SW 1271 (cell line): ENCODE measurements at regions not wholly inside any gene's neighbourhood (a gene's known extent, or its start where the extent isn't known, plus 50 kb on each side); places are given as distances from the start of the nearest gene placed in this dataset.

ENCODE experiments used
- DNase-seq, 2 experiments: peaks; one replicate each; lab custom pipeline; 2025; lab: John Stamatoyannopoulos, UW

DNA sequence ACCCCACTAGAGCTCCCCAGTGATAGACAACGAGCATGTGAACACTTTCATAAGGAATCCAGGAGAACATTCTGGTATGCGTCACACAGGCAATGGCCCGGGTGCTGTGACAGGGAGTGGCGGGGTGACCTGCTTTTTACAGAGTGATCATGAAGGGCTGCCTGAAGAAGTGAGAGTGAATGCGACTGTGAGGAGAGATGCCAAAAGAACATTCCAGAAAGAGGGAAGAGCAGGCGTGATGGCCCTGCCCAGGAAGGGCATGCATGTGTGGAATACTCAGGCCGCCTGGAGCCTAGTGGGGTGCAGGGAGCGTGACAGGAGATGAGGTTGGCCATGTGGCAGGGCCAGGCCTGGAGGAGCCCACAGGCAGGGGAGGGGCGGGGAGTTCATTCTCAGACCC lies 53.8 kb downstream of the FZD10 start:
- DNase-seq, result no peak

DNA sequence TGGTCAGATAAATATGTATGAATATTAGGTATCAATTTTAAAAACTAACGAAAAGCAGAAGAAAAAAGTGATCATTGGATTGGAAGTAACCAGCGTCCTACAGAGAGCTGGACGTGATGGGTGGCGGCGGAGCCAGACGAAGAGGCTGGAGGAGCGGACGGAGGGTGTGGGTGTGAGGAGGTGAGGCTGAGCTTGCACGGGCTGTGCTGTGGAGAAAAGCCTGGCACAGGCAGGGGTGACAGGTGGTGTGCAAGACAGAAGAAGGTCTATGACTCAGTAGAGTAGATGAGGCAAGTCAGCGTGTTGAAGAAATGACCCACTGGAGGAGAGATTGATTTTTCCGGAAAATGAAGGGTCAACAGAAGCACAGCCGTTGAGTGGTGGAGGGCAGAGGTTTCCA lies 56.4 kb downstream of the FZD10 start:
- no peak for DNase-seq

DNA sequence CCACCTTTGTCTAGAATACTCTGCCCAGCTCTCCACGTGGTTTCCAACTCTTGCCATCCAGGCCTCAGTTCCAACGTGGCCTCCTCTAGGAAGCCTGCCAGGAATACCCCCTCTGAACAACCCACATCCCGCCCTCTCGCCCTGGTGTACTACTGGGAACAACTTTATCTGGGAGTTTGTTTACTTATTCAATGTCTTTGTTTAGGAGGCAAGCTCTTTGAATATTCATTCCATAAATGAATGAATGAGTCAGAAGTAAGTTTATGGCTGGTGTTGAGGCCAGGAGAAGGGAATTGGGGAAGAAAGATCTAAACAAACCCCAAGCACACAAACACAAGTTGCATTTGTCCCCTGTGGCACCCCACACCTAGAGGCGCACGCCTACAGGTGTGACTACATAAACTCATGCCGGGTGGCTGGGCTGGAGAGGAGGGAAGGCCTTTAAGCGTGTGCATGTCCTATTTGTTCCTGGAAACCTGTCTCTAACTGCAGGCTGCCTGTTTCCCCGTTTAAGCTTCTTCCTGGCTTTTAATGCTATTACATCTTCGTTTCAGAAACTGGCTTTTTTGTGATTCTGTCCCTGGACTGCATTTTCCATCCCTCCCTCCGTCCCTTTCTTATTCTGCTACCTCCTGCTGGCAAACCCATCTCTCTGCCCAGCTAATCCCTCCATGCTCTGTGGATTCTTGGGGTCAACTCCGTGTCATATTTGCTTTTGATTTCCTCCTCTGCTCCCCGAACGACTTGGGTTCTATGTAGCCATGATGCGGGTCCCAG lies 57.9 kb downstream of the FZD10 start:
- DNase-seq, result no peak

DNA sequence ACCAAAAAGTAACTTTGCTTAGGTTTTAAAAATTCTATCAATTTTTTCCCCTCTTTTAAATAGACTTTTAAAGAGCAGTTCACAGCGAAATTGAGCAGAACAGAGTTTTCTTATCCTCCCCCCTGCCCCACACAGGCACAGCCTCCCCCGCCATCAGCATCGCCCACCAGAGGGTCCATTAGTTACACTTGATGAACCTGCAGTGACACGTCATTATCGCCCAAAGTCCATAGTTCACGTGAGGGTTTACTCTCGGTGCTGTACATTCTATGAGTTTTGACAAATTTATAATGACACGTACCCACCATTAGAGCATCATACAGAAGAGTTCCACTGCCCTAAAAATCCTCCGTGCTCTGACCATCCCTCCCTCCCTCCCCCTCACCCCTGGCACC lies 58.4 kb downstream of the FZD10 start:
- no peak for DNase-seq

DNA sequence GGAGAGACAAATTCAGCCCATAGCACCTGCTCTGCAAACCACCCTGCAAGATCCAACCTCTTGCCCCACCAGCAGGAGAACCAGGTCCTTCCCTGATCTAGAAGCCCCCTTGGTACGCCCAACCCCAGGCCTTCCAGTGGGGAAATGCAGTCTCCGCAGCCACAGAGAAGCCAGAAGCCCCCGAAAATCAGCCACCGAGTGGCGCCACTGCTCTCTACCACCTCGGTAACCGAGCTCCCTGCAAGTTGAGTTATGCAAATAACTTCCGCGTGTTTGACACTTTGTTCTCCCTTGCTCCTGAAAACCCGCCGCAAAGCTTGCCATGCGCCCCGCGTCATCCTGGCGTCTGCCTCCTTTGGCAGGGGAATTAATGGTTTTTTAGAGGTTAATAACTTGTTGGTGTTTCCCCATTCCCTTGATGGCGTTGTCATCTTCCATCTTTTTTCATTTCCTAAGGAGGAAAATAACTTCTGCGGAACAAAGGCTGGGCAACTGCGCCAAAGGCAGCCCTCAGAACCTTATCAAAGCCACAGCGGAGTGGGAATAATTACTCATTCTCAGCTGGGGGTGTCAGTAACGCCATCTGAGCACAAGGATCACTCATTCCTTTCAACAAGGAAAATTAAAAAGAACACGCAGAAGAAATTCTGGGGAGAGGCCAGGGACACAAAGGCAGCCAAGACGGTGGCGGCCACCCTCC lies 60.4 kb downstream of the FZD10 start:
- no peak for DNase-seq

DNA sequence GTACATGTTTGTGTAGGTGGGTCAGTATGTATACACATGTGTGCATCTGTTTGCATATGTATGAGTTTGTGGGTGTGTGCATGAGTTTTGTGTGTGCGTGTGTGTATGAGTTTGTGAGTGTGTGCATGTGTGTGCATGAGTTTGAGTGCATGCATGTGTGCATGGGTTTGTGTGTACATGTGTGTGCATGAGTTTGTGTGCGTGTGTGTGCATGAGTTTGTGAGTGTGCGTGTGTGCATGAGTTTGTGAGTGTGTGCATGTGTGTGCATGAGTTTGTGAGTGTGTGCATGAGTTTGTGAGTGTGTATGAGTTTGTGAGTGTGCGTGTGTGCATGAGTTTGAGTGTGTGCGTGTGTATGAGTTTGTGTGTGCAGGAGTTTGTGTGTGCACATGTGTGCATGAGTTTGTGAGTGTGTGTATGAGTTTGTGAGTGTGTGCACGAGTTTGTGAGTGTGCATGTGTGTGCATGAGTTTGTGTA lies 61.5 kb downstream of the FZD10 start:
- DNase-seq, result no peak

DNA sequence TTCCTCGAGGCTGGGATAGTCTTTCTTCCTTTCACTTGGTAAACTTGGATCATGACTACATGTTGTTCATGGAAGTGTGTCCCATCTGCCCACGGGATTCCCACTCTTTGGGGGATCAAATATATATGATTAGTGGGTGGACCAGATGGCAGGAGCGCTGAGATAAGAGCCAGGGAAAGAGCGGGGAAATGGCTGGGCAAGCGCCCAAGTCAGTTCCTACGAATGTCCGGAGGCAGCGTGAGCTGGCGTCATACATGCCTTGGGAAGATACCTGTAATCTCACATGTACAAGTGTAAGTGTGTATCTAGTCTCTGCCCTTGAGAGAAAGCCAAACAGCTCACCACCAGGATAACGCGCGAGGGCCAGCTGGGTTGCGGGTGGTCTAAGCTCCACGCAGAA lies 62.3 kb downstream of the FZD10 start:
- DNase-seq, result no peak

DNA sequence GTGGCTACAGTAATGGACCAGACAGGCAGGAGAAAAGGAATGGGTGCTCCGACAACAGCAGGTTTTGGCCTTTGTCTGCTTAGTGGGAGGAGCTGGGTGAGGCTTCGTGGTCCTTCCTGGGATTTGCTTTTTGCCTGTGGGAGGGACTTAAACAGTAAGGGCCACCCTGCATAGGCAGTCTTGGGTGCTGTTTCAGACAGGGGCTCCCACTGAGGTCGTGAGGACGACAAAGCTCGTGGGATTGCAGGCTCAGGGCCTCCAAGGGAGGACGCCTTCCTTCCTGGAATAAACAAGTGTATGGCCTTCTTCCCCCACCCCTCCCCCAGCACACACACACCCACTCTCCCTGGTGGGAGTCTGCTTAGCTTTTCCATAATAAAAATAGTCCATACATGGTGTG lies 63.1 kb downstream of the FZD10 start:
- no peak for DNase-seq

DNA sequence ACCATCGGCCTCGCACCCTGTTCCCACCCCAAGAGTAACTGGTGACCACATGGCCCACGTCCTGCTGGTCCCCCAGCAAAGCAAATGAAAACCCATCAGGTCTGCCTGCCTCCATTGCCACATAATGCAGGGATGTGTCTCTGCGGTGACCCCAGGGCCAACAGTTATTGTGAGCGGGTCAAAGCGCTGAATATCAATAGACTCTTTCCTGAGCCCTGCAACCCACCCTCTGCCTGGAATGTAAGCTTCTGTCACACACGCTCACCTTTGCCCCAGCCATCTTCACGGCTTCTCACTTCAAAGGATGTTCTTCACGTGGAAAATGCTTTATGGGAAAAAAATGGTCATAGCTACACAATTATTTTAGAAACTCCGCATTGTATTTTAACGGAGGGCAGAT lies 63.9 kb downstream of the FZD10 start:
- no peak for DNase-seq

DNA sequence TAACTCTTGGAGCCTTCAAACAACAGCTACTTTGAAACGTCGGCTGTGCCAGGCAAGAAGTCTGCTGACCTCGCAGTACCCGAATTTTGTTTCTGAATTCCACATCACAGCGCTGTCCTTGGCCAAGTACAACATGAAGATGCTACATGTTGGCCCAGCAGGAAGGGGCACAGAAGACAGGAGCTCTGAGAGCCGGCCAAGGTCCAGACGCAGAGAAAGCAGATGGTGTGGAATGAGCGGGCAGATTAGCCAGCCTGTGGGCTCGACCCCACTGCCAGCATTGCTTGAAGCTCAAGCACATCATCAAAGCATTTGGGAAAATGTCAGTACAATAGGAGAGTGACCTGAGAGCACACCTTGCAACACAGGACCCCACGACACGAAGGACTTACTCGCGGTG lies 64.5 kb downstream of the FZD10 start:
- DNase-seq, result no peak

DNA sequence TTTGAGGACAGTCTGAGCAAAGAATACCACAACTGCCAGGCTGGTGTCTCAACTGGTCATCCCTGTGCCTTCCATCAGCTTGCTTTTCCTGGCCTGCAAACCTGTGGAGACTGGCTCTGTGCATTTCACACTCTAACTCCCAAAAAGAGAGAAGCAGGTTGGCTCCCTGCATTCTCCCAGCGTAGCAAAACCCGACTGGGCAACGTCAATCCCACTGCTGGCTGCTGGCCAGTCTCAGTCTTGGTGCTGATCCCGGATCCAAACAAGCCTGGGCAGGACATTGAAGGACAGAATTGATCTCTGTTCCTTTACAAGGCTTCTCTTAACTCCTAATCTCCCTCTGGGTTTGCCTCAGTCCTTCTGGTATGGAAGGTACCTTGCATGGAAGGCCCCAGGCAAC lies 65.4 kb downstream of the FZD10 start:
- DNase-seq, result no peak

DNA sequence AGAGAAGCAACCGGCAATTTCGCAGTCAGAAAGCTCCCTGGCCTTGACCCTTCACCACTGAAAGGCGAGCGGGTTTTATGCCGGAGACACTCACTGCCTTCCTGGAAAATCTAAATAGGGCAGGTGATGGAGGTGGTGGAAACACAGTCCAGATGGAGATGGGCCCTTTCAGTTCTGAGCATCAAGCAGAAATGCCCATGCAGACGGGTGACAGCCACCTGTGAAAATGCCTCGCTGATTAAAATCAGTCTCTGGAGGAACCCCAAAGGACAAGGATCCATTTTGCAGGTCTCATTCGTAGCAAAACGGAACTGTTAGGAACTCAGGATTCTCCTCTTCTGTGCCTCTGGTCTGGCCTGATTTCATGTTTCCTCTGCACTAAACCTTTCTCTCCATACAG lies 74.2 kb downstream of the FZD10 start:
- DNase-seq, result no peak

DNA sequence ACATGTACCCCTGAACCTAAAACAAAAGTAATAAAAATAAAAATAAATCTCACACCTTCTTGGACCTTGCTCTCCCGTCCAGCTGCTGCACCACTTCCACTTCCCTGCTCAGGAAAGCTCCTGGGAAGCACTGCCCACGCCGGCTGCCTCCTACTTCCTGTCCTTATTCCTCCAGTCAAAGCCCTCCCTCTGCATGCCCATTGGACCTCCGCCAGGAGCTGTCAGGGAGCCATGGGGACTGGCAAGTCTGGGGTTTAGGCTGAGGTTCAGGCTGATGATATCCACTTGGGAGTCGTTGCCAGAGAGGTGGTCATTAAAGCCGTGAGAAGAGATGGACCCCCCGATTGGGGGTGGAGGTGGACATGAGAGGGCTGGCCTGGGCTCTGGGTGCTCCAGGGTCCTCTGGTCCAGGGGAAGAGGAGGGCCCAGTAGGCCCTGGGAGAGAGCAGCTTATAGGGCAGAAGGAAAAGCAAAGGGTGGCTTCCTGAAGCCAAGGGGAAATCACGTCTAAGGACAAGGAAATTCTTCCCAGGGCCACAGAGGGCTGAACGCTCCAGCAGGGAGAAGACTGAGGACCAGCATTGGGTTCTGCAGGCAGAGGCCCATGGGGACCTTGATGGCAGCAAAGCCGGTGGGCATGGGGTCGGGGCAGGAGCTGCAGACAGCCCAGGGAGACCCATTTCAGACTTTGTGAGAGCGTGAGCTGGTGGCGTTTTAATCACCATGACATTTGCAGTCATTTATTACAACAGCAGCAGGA lies 78.7 kb downstream of the FZD10 start:
- no peak for DNase-seq

DNA sequence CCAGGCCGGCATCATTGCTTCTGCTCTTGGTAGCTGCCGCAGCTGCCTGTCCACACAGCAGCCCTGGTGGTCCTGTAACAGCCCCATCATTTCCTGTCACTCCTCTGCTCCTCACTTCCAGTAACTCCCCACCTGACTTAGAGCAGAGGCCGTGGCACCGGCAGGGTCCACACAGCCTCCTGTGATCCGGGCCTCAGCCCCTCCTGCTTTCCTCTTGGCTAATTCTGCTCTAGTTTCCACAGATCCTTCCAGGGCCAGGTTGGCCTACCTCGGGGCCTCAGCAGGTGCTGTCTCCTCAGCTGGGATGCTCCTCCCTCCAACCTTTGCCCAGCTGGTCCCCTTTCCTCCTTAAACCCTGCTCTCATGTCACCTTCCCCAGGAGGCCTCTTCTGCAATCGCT lies 80.2 kb downstream of the FZD10 start:
- no peak for DNase-seq

DNA sequence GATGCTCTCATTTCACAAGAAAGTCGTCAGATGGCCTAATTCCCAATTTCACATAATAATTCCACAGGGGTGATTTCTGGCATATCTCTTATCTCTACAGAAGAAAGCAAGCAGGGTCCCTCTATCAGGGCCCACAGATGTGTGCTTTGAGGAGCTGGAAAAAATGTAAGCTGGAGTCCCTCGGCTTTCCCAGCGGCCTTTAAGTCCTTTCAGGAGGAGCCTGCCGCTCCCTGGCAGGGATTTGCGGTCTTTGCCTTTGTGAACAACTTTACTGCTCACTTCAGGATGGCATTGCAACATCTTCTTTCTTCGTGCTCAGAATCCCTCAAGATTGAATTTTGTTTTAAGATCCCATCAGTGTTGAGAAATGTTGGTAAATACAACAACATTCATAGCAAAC lies 83.0 kb downstream of the FZD10 start:
- DNase-seq, result no peak

DNA sequence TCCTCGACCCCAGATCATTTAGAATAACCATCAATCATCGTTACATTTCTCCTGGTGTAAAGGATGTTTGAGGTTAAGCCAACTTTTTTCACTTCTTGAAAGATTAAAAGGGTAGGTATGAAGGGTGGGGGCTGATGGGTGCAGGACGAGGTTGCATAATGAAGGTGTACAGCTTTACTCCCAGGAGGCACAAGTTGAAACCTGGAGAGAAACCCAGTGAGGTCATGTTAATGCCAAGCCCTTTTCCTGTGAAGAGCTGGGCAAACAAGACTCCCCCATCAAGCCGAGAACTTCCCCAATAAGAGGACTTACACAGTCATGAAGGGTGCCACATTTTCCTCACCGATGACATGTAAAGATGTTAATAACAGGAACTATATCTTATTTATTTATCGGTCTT lies 84.3 kb downstream of the FZD10 start:
- no peak for DNase-seq

DNA sequence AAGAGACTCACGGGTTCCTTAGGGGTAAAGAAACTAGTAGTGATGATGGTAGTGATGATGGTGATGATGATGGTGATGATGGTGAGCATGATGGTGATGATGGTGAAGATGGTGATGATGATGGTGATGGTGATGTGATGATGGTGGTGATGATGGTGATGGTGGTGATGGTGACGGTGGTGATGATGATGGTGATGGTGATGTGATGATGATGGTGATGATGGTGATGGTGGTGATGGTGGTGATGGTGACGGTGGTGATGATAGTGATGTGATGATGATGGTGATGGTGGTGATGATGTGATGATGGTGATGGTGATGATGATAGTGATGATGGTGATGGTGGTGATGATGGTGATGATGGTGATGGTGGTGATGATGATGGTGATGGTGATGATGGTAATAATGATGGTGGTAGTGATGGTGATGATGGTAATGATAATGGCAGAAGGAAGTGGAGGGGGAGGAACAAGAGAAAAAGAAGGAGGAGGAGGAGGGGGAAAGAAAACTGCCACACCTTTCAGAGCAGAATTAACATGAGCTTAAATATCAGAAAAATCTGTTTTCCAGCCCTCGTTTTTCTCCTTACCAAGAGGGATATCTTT lies 85.5 kb downstream of the FZD10 start:
- DNase-seq, result no peak

DNA sequence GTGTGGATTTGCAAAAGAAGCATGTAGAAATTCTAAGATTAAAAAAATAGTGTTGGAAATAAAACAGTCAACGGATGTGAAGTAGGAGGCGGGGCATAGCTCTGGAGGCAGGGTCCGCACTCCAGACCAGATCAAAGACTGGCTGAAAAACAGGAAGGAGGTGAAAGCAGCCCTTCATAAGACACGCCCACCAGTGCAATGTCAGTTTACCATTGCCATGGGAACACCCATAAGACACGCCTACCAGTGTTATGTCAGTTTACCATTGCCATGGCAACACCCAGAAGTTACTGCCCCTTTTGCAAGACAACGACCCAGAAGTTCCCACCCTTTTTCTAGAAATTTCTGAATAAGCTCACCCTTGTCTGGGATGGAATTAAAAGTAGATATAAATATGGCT lies 87.1 kb downstream of the FZD10 start:
- peak in 1 of 2 experiments; percentile 10 for DNase-seq

DNA sequence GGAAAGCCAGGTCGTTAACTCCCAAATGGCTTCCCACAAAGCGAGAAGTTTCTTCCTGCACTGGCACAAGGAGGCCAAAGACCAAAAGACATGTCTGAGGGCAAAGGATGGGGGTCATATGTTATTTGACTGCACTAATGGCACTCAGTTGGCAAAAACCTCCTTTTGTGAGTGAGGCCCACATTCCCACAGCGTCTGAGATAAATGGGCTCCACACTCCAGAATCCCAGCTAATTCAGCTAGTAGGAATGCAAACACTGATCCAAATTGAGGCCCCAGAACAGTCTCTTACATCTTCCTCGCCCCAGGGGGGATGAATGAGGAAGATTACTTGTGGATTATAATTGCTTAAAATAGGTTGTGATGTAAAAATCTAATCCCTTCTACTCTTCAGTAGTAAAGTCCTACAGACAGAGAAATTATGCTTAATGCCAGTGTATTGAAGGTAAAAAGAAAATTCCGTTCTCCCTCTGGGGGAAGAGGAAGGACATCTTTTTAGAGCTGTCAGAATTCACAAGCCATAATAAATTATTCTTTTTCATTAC lies 86.4 kb upstream of the PIWIL1 start:
- DNase-seq, result no peak

DNA sequence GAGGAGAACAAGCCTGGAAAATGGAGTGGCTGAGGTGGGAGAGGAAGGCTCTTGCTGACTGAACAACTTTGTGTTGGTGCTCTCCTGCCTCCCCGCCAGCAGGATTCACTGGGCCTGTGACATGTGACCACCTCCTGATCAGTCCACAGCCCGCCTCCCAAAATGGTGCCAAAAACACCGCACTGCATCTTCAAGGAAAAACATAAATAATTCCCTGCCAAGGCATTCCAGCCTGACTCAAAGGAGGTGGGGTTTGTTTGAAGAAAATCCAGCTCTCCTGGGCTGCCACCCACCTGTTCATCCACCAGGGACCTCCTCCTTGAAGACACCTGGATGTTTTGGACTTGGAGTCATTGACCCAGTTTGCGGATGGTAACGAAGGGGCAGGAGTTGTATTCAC lies 83.8 kb upstream of the PIWIL1 start:
- no peak for DNase-seq

DNA sequence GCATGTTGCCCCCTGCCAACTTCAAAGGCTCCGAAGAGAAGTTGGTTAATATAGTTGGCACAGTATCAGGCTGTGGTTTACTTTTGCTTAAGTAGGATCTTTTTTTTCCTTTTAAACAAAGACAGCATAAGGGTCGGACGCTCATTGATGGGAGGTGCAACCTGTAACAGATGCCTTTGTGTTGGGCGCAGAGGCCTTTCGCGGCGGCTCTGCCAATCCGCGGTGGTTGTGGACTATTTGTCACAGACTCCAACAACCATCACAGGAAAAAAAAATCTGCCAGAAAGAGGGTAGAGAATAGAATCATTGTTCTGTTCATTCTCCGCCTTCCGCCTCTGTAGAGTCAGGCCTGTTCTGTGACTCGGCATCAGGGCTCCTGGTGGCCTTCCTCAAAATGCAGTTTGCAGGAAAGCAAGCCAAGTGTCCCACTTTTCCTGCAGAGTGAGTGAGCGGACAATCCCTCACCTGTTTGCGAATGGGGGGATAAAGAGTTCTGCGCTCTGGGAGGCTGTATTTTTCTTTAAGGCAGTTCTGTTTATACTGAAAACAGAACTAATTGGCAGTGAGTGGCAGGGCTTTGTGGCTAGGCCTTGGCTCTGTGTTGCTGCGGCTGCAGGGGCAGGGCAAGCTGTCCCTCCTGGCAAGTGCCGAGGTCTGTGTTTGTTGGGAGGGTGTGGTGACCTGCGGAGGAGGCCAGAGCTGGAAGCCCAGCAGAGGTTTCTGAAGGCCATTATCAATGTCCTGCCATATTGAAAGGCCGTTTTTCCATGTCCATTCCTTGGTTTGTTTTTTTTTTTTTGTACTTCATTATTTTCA lies 83.0 kb upstream of the PIWIL1 start:
- DNase-seq, result no peak
